ENCODE measurements at regions not wholly inside any gene's neighbourhood (a gene's known extent, or its start where the extent isn't known, plus 50 kb on each side); places are given as distances from the start of the nearest gene placed in this dataset.

- no peak for TF ChIP-seq POGK (CRISPR knock-in tag; conservative IDR thresholded peaks at IDR 0.05)
- no peak for TF ChIP-seq THAP9 (CRISPR knock-in tag; IDR thresholded peaks at IDR 0.05; ENCODE audit: borderline replicate concordance)
- TF ChIP-seq SRY (CRISPR knock-in tag; IDR thresholded peaks at IDR 0.05), result no peak
- no peak for TF ChIP-seq KLF9 (CRISPR knock-in tag; IDR thresholded peaks at IDR 0.05; ENCODE audit: low read depth)
- no peak for TF ChIP-seq ZNF788 (CRISPR knock-in tag; IDR thresholded peaks at IDR 0.05; ENCODE audit: borderline replicate concordance)
- no peak for TF ChIP-seq BRCA1 (CRISPR knock-in tag; IDR thresholded peaks at IDR 0.05)
- no peak for TF ChIP-seq ZSCAN21 (CRISPR knock-in tag; IDR thresholded peaks at IDR 0.05; ENCODE audit: borderline replicate concordance)
Measured at GRCh38 chr5:84535281-84535680, 150.6 kb upstream of the EDIL3 start (continued).

GRCh38 chr5:84524491-84524890 is 139.8 kb upstream of the EDIL3 start:
- Histone ChIP-seq H3K27ac (ENCODE audit: extremely low read length, insufficient read depth, low read length) (no peak overlapping the region), H3K4me2 (ENCODE audit: low read depth, low read length) (no peak overlapping the region), H3K27me3 (ENCODE audit: control insufficient read depth in 1 of 2, insufficient read depth in 2 of 2, low read length in 2 of 2) (no peaks in the 10 kb centered on the region), H3K9ac (ENCODE audit: insufficient read depth, low read depth, low read length) (no peak overlapping the region), H3K4me3 (replicated peaks in 1 of 3; ENCODE audit: insufficient read depth in 1 of 3, low read depth in 2 of 3, low read length in 3 of 3) (no peak overlapping the region), H3K79me2 (ENCODE audit: insufficient read depth, low read length) (no peaks in the 10 kb centered on the region), H3K4me1 (ENCODE audit: insufficient read depth, low read length) (no peaks in the 10 kb centered on the region), H2AFZ (ENCODE audit: low read length) (no peak overlapping the region), H3K36me3 (replicated peaks in 1 of 2; ENCODE audit: control insufficient read depth in 1 of 2, insufficient read depth in 2 of 2, low read length in 2 of 2) (no peaks in the 10 kb centered on the region), H4K20me1 (ENCODE audit: insufficient read depth, low read length) (no peaks in the 10 kb centered on the region), H3K9me3 (ENCODE audit: low read length) (no peaks in the 10 kb centered on the region)
- CTCF ChIA-PET (ENCODE audit: low intra/inter-chr PET ratio, low total read pairs), result no interaction called here
- intact Hi-C loops (cut with micrococcal nuclease; ENCODE audit: unreplicated experiment), result no loop called here
- ATAC-seq (no peak), FAIRE-seq (no peak), DNase-seq (ENCODE audit: low spot score) (no peak)
- POLR2A ChIA-PET, result no interaction called here
- TF ChIP-seq MIER2 (CRISPR knock-in tag; IDR thresholded peaks at IDR 0.05) (no peak), SAFB2 (CRISPR knock-in tag; IDR thresholded peaks at IDR 0.05; ENCODE audit: borderline replicate concordance, low read depth) (no peak), MLX (CRISPR knock-in tag; IDR thresholded peaks at IDR 0.05) (no peak), NCOR1 (IDR thresholded peaks at IDR 0.05; ENCODE audit: borderline replicate concordance, low read length) (no peak), HMG20B (CRISPR knock-in tag; conservative IDR thresholded peaks at IDR 0.05) (no peak), ATAD3A (CRISPR knock-in tag; IDR thresholded peaks at IDR 0.05) (no peak)
- TF ChIP-seq, protein P1, sequence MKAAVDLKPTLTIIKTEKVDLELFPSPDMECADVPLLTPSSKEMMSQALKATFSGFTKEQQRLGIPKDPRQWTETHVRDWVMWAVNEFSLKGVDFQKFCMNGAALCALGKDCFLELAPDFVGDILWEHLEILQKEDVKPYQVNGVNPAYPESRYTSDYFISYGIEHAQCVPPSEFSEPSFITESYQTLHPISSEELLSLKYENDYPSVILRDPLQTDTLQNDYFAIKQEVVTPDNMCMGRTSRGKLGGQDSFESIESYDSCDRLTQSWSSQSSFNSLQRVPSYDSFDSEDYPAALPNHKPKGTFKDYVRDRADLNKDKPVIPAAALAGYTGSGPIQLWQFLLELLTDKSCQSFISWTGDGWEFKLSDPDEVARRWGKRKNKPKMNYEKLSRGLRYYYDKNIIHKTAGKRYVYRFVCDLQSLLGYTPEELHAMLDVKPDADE (CRISPR knock-in tag; IDR thresholded peaks at IDR 0.05), result no peak
- in situ Hi-C loops (cut with HindIII; ENCODE audit: extremely low pct_ligation_motif_present, low pct_unique_long_range_greater_than_20kb), result no loop called here
- no TSS peak for BruUV-seq (replicated peaks)

Measured in HepG2 (cell line).